H1 (cell line): ENCODE measurements at regions not wholly inside any gene's neighbourhood (a gene's known extent, or its start where the extent isn't known, plus 50 kb on each side); places are given as distances from the start of the nearest gene placed in this dataset.

Experiments
- BCL11A ChIP-seq, 2 experiments: IDR thresholded peaks; one replicate each; pipeline ENCODE4 v1.6.1; 2011; ENCODE audit warnings: low read depth in 2 of 2, low read length in 2 of 2, mild to moderate bottlenecking in 2 of 2
- POLR2AphosphoS5 ChIP-seq: IDR thresholded peaks from 2 replicates; pipeline ENCODE4 v1.6.1; 2011; ENCODE audit warnings: low read depth, low read length

DNA sequence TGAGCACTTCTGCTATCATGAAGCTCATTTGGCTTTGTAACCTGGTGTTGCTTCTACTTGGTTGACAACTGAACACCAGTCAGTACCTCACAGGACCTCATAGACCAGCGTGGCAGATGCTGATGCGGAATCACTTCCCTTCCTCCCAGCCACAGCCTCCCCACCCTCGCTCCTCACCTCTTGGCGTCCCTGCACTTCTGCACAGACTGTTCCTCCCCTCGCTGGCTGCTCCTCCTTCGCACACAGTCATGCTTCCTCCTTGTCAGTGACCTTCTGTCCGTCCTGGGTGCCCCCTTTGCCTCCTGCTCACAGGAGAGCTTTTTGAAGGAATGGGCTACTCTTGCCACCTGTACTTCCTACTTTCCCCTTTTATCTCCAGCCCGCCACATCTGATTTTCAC lies 61.4 kb upstream of the CTBP2 start (continued):
- TF ChIP-seq POLR2AphosphoS5 (no peak), BCL11A (IDR thresholded peaks at IDR 0.05; ENCODE audit: low read depth in 2 of 2, low read length in 2 of 2) (no peak)
